ENCODE measurements at regions not wholly inside any gene's neighbourhood (a gene's known extent, or its start where the extent isn't known, plus 50 kb on each side); places are given as distances from the start of the nearest gene placed in this dataset.

DNA sequence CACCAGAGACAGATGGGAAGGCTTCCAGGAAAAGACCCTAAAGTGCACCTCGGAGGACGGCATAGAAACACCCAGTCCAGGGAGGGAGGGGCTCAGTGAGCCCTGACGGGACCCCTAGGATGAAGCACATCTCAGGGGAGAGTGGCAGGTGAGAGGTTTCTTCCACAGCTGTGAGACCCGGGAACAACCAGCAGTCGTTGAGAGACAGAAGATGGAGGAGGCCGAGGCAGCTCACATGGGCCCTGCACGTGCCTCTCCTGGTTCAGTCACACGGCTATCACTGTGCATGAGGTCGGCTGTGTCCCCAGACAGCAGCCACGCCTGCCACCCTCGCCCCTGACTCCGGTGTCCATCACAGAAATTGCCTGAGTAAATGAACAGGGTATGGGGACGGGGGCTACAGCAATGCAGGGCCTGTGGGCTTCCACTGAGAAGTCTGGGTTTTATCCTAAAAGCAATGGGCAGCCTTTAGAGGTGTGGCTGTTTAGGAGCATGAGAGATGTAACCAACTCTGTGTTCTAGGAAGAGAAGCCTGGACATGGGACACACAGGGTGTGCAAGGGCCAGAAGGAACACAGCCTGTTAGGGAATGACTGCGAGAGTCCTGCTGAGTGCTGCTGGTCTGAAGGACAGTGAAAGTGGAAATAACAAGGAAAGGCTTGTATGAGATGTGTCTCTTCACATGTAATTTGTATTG lies 102.0 kb downstream of the TMEM18 start:
- no peak for DNase-seq (ENCODE audit: low spot score)

DNA sequence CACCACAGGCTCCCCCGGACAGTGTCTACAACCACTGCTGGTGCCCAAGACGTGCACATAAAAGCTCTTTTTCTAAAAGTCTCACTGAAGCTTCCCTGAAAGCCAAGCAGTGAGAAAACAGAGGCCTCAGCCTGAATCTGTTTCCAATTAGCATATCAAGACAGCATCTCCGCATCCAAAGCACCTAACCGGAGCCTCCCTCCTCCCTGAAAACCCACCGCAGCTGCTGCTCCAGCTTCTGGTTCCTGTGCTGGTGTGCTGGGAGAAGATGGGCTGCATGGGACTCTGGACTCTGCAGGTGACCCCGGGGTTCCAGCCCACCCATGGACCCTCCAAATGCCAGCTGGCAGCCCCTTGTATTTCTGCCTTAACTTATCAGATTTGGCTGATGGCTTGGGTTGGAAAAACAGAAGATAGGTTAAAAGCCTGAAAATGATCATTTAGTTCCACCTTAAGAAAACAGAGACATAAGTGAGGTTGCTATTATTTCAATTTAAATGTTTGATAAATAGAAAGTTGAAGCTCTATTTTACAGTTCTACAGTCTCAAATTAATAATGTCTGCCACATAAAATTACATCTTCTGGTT lies 103.3 kb downstream of the TMEM18 start:
- no peak for DNase-seq (ENCODE audit: low spot score)

DNA sequence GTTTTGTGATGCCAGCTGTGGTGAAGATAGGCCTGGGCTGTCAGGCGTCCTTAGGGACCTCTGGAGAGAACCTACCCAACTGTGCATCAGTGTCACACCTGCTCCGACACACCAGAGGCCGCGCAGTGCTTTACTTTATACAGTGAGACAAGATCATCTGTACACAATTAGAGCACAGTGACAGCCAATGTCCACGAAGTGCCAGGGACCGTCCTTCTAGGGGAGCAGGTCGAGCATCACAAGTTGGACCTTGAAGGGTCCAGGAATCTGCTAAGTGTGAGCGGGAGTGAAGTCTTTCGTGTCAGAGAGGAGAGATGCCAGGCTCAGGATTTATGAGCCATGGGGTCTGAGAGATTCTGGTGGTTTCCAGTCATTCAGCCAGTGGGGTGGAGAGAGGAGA lies 104.2 kb downstream of the TMEM18 start:
- DNase-seq (ENCODE audit: low spot score), result no peak

DNA sequence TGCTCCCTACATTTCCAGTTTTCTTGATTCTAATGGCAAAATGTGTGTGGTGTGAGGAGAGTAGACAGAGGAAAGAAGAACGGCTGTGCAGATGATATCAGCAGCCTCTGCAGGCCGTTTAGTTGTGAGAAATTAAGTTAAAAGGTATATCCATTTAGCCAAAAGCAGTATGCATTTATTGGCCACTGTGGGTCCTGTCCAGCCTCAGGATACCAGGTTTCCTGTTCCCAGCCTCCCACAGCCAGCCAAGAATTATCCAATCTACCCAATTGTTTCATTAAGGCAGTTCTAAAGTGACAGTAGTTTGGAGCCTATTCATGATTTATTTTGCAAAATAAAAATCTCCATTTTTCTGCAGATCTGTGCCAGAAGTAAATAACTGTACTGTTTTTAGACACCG lies 107.5 kb downstream of the TMEM18 start:
- DNase-seq (ENCODE audit: low spot score), result no peak

DNA sequence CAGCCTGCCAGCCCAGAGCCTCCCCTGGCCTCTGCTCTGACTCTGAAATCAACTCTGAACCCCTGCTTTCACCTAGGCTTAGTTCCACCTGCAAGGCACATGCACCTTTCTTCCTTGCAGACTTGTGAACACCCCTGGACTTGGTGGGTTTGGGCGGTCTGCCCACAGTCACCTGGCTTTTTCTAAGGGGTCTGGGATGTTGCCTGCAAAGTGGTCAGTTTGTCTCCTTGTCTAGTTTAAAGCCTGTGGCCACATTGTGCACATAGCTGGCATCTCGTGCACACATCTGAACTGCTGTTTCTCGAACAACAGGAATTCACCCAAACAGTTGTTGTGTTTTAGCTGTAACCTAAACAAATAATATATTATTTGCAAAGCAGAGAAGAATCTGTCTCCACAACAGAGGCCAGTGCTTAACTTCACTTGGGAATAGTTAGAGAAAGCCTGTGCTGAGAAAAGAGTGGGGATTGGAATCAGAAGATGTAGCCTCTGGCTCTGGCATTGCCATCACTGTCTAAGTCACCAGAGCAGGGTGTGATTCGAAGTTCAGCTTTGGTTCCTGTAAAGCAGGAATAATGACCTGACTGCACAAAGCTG lies 108.5 kb downstream of the TMEM18 start:
- no peak for DNase-seq (ENCODE audit: low spot score)

DNA sequence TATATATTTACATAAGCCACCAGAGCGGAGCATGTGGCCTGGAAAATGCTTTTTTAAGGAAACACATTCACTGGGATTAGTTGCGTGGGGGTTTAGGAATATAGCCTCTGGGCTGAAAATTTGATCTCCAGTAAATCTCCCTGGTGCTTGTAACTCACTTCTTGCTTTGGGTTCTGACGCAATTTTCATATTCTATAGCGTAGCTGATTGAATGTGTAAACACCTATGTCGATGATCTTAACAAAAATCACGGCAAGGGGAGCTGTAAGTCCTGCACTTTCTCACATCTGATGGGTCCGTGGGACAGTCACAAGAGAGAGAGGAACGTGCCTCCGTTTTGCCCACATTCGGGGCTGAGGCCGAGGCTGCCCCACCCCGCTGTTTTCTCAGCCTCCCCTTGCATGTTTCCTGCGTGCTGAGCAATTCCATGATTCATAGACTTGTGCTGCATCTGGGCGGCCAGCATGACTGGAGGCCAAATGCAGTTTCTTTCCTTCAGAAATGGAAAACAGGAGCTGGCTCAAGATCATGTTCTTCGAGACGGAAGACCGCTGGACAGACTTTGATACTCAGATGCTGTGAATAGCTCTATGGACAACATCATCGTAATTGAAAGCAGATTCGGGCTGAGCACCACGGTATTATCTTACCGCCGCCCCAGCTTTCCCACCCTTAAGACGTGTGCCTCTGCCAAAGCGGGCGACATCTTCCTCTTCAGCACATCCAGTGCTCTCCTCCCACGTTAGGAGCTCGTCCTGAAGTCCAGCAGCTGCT lies 109.2 kb downstream of the TMEM18 start:
- DNase-seq (ENCODE audit: low spot score), result no peak

DNA sequence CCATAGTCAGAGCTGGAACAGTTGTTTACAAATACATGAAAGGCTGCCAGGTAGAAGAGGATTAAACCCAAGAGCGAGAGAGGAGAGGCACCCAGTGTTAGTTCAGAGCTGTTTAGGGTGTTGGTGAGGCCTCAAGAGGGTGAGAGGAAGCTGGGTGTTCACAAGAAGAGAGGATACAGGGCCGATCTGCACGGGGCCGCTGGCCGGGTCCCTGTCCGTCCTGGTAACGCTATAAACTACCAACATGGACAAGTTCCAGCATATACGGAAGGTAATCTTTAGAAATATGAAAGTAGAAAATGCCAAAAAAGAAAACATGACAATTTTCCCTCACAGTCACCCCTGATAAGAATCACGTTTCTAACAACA lies 109.7 kb downstream of the TMEM18 start:
- DNase-seq (ENCODE audit: low spot score), result no peak

DNA sequence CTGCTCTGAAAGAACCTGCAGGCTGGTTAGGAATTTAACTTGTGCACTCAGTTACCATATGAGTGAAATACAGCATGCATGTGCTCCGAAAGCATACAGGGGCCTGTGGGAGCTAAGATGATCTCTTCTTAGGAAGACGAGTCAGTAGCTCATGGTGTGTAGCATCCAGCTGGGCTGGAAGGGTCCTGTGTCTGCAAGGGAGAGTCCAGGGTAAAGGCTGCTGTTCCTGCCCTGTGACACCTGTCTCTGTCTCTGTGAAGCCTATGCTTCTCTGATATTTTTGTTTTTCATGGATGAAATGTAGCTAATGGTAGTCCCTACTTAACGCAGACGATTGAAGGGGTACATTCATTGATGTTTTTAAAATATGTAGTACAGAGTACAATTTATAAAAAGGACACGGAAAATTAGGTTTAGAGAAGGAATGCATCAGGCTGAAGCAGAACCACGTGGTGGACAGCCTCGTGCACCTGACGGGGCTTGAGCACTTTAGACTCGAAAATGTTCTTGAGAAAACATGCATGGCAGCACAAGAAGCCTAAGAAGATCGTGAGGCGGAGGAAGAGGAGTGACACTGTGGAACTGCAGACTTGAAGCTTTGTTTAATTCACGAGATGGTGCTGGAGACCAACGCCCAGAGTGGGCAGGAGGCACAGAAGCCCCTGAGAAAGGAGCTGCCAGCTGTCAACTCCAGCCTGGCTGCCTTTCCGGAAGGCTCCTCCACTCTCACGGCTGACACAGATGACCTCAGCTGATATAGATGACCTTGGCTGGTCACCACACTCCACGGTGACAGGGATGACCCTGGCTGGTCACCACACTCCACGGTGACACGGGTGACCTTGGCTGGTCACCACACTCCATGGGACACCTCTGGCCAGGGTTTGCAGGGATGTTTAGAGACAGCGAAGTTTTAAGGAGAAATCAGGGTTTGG lies 110.6 kb downstream of the TMEM18 start:
- no peak for DNase-seq (ENCODE audit: low spot score)

DNA sequence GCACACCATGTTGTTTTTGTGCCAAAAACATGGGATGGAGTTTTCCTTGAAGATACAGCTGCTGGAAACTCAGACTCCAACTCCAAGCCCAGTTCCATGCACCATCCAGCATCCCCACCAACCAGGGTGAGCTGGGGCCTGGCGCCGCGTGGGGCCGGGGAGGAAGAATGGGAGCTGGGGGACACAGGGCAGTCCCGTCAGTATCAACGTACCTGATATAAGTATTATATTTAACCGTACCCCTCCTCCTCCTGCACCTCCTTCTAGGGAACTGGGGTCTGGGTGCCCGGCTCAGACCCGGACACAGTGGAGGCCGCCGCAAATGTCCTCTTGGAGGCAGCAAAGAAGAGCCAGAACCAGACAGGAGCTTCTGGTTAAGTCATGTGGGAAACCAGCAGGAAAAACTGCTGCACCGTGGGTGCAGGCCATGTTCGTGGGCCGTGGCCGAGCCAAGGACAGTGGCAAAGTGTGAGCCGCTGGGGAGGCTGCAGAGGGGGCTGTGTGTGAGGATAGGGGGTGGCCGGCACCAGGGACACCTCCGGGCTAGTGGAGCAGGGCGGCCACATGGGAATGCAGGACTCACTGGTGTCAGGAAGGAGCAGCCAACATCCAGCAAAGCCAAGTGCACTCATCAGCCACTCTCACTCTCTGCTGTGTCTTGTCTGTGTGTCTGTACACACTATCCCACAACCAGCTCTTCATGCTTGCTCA lies 112.6 kb downstream of the TMEM18 start:
- DNase-seq (ENCODE audit: low spot score), result no peak

DNA sequence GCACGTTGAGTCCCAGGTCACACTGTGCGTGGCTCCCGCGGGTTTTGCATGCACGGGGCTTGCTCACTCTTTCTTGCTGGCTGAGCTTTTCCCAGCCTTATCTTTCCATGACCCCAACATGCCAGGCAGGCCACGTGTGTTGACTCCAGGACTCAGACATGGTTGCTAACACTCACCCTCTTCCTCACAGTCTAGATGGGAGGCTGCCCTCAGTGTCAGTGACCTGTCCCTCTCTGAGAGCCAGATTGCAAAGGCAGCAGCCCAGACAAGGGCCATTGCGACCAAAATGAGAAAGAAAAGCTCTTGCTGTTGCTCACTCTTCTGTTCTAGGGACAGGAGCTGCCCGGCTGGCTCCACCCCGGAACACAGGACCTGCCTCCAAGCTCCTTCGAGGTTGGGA lies 113.7 kb downstream of the TMEM18 start:
- DNase-seq (ENCODE audit: low spot score), result no peak

DNA sequence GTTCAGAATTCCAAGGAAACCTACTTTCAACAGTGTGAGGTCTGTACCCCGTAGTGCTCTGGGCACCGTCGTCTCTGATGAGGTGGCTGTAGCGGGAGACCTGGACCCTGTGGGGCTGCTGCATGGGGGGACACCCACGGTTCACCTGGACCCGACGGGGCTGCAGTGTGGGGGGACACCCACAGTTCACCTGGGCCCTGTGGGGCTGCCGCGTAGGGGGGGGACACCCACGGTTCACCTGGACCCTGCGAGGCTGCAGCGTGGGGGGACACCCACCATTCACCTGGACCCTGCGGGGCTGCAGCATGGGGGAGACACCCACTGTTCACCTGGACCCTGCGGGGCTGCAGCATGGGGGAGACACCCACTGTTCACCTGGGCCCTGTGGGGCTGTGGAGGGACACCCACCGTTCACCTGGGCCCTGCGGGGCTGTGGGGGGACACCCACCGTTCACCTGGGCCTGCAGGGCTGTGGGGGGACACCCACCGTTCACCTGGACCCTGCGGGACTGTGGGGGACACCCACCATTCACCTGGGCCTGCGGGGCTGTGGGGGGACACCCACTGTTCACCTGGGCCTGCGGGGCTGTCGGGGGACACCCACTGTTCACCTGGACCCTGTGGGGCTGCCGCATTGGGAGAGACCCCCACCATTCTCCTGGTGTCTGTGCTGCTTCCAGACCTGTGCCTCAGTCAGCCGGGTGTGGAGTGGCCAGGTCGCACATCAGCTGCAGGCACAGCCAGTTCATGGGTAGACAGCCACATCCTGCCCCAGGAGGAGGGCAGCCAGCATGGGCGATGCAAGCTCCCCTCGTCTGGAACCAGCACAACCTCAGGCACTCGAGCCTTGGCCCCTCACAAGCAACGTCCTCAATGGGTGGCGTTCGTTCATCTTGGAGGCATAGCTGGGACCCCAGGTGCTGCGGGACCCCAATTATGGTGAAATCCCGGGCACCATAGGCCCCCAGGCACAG lies 114.5 kb downstream of the TMEM18 start:
- no peak for DNase-seq (ENCODE audit: low spot score)

DNA sequence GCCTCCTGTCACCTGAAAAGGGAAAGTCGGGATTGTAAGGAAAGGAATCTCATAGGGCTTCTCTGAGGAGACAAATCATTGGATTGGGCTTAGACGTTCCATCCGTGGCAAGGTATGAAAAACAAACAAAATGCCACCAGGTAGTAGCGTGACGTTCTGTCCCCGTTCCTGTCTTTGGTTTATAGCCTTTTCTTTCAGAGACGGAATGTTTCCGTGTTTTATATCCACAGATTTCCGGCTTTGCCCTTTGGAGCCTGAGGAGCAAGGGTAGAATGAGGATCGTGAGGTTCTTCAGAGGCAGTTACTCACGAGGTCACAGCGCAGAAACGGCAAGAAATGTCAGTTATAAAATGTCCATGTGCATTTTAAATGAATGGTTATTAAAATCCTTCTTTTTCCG lies 118.3 kb downstream of the TMEM18 start:
- no peak for DNase-seq (ENCODE audit: low spot score)

DNA sequence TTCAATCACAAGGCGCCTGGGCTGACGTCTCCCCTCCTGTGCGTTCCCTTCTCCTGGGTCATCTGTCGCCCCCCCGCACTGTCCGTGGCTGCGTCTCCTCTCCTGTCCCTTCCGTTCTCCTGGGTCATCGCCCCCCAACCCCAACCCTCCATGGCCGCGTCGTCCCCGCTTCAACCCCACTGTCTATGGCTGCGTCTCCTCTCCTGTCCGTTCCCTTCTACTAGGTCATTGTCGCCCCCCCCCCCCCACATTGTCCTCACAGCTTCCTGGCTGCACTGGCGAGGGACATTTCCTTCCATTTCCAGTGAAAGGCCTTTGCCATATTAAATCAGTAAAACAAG lies 118.9 kb downstream of the TMEM18 start:
- no peak for DNase-seq (ENCODE audit: low spot score)

DNA sequence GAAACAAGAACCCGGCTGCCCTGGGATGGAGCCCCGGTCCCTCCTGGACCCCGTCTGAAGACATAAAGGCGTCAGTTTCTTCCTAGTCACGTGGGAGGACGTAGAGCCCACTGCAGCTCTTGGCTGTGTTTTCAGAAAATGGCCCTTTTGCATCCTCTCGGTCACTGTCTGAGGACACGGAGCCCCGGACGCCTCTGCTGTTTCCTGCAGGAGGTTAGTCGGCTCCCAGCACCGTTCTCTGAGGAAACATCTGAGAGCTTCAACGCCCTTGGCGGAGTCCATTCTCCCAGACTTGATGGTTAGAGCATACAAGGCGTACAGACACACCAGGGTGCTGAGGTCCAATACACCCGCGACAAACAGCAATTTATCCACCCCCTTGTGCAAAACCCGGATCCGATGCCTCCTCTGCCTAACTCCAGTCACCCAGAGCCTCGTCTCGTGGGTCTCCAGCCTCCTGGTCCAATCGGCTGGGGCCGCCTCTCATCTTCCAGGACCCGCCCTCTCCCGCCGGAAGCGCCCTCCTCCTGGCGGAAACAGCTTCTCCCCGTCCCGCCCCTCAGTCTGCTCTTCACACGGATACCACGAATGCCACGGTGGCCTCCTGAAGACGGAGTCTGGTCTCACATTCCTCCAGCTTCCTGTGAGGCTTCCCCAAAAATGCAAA lies 119.4 kb downstream of the TMEM18 start:
- no peak for DNase-seq (ENCODE audit: low spot score)

DNA sequence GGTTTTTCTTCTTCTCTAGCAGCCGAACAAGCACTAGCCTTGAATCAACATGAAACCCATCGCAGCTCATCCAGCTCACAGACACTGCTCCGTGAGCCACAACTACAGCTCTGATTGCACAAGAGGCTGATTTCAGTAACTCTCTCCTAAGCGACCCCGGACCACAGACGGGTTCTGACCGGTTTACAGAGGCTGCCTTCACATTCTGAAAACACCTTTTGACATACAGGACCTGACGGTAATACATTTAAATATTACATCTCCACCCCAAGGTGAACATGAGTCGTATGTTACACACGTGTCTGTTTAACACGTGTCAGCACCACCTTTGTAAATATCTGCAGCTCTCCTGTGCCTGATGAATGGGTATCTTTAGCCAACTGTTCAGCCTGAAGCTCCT lies 120.7 kb downstream of the TMEM18 start:
- DNase-seq (ENCODE audit: low spot score), result no peak

DNA sequence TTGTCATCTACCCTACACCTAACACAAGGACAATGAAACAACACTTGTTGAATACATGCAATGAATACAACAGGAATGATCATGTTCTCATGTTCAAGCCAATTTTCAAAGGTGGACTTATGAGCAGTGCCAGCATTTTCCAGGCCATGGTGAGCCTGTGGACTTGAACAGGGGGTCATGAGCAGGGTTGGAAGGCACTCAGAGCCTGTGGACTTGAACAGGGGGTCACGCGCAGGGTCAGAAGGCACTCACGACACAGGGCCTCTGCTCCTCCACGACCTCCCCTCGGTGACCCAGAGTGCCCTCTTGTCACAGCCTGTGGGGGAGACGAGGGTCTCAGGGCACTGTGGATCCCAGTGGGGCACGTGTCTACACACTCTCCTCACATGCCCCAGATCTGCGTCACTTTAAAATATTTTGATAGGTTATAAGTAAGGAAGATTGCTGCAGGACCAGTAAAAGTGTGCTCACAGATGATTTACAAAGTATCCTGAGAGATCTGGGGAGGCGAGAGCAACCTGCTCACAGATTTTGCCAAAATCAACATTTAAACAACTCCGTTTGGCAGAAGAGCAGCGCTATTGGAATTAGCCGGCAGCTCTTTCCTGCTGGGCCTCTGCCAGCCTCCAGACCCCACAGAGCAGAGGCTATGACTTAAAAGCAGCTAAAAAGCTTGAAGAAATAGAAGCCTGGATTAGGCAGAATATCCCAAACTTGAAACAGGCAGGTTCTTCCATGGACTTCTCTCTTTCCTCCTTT lies 121.9 kb downstream of the TMEM18 start:
- no peak for DNase-seq (ENCODE audit: low spot score)

DNA sequence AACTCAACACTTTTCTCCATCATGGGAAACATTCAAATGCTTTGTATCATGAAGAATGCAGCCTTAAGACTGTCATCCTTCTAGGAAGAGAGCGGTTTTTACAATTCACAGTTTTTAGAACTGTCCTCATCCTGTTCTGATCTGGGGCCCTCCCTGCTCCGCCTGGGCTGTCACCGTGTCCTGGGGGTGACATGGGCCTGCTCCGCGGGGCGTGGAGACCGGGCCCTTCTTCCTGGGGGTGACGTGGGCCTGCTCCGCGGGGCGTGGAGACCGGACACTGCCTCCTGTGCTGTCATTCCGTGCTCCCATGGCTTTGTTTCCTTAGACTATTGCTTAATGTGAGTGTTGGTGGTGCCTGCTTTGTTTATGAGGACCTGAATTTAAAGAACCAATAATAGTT lies 122.8 kb downstream of the TMEM18 start:
- DNase-seq (ENCODE audit: low spot score), result no peak

DNA sequence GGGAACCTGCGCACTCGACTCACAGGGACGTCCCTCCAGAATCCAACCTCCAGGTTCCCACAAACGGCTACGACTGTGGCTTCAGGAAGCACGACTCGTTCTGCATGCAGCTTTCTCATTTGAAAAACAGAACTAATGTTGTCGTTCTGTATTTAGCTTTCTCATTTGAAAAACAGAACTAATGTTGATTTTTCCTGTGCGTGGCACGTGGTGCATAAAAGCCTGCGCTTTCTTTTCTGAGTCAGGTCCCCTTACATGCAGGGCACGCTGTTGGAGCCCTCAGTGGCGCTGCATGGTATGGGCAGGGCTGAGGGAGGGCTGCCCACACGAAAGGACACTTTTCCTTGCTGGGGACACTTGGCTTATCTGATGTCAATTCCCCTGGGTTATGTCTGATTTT lies 124.3 kb downstream of the TMEM18 start:
- no peak for DNase-seq (ENCODE audit: low spot score)

DNA sequence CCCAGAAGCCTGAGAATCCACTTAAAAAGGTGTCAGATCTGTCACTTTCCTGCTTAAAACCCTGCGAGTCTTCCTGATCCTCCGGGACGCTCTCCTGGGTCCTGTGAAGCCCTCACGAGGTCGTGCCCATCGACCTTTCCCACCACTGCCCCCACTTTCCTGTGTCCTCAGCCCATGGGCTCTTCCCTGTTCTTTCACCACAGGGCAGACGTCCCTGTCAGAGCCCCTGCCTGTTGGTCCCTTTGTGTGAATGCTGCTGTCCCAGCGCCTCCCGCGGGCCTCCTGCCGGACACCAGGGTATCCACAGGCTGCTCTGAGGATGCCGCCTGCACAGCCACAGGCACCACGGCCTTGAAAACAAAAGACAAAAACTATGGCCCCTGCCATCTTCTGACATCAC lies 125.6 kb downstream of the TMEM18 start:
- no peak for DNase-seq (ENCODE audit: low spot score)

Data from putamen (tissue), 1 donor.